Liver (tissue), 8 donors: ENCODE measurements at regions not wholly inside any gene's neighbourhood (a gene's known extent, or its start where the extent isn't known, plus 50 kb on each side); places are given as distances from the start of the nearest gene placed in this dataset.
"Not testable (repeated sequence)": the region's sequence is repeated elsewhere in the genome, so short reads cannot be mapped to it uniquely, and the experiment has no call there.

Experiments used
- DNase-seq: peaks from one replicate; pipeline ENCODE4 v3.0.0-alpha.2; 2017; ENCODE audit warnings: low spot score
- H3K27ac ChIP-seq, 2 donors: one replicate each; pipeline ENCODE4 v1.7.0; 2013; ENCODE audit warnings: inconsistent platforms in 2 of 2, low read length in 2 of 2, control low read depth in 1 of 2, low read depth in 1 of 2, mild to moderate bottlenecking in 1 of 2
- H3K27me3 ChIP-seq, 4 donors: one replicate each; pipeline versions ENCODE4 v1.6.1 to v1.7.0; 2013; ENCODE audit warnings: low read length in 3 of 4, inconsistent platforms in 1 of 4, mild to moderate bottlenecking in 1 of 4, moderate library complexity in 1 of 4; ENCODE audit not compliant: control insufficient read depth in 4 of 4, insufficient read depth in 4 of 4
- H3K36me3 ChIP-seq, 4 donors: one replicate each; pipeline versions ENCODE4 v1.6.1 to v1.7.0; 2013; ENCODE audit warnings: low read length in 3 of 4, mild to moderate bottlenecking in 3 of 4, low read depth in 1 of 4, moderate library complexity in 1 of 4; ENCODE audit not compliant: control insufficient read depth in 4 of 4, insufficient read depth in 3 of 4
- H3K4me1 ChIP-seq, 4 donors: one replicate each; pipeline versions ENCODE4 v1.6.1 to v1.7.0; 2013; ENCODE audit warnings: low read length in 3 of 4, mild to moderate bottlenecking in 3 of 4, moderate library complexity in 1 of 4; ENCODE audit not compliant: control insufficient read depth in 4 of 4, insufficient read depth in 4 of 4
- H3K4me3 ChIP-seq, 3 donors: one replicate each; pipeline versions ENCODE4 v1.6.1 to v1.7.0; 2013; ENCODE audit warnings: low read length in 3 of 3, control low read depth in 1 of 3, low read depth in 1 of 3, mild to moderate bottlenecking in 1 of 3
- H3K9ac ChIP-seq, 2 donors: one replicate each; pipeline ENCODE4 v1.7.0; 2013; ENCODE audit warnings: low read length in 2 of 2, mild to moderate bottlenecking in 2 of 2, moderate library complexity in 2 of 2, control low read depth in 1 of 2, low read depth in 1 of 2
- H3K9me3 ChIP-seq, 4 donors: one replicate each; pipeline versions ENCODE4 v1.6.1 to v1.7.0; 2013; ENCODE audit warnings: low read length in 3 of 4; ENCODE audit not compliant: control insufficient read depth in 4 of 4
- HNF4A ChIP-seq, 2 donors: conservative IDR thresholded peaks; 2 replicates each; pipeline ENCODE4 v1.6.1; 2016; ENCODE audit warnings: antibody characterized with exemption in 2 of 2, mild to moderate bottlenecking in 2 of 2
- HNF4G ChIP-seq: IDR thresholded peaks from 2 replicates; pipeline ENCODE4 v1.6.1; 2016; ENCODE audit warnings: antibody characterized with exemption
- RAD21 ChIP-seq, 2 donors: IDR thresholded peaks; 2 replicates each; pipeline ENCODE4 v1.6.1; 2016; ENCODE audit warnings: antibody characterized with exemption in 2 of 2, mild to moderate bottlenecking in 2 of 2
- RXRA ChIP-seq, 2 donors: IDR thresholded peaks; 2 replicates each; pipeline ENCODE4 v1.6.1; 2017 to 2018; ENCODE audit warnings: antibody characterized with exemption in 2 of 2, mild to moderate bottlenecking in 1 of 2
- SP1 ChIP-seq: IDR thresholded peaks from 2 replicates; pipeline ENCODE4 v1.6.1; 2018; ENCODE audit warnings: antibody characterized with exemption, mild to moderate bottlenecking
- WGBS: extraction: QIAGEN DNeasy Blood & Tissue Kit; methylation state at CpG from one replicate; pipeline ENCODE4 v1.1.7; 2013; 5-methylcytosine and 5-hydroxymethylcytosine counted together
- TF ChIP-seq, protein P1 (sequence below): IDR thresholded peaks from 2 replicates; pipeline ENCODE4 v1.6.1; 2016; ENCODE audit warnings: antibody characterized with exemption
- TF ChIP-seq, protein P2 (sequence below): fragments of 150-350 bp; IDR thresholded peaks from 2 replicates; pipeline ENCODE4 v1.5.1; 2017; ENCODE audit warnings: improper control_type of control experiment, low read depth, low read length; ENCODE audit not compliant: missing input control
- TF ChIP-seq, protein P3 (sequence below): IDR thresholded peaks from 2 replicates; pipeline ENCODE4 v1.6.1; 2016; ENCODE audit warnings: antibody characterized with exemption
- donor health status: healthy.
- donor health status: healthy.
- donor health status: healthy.
- donor health status: healthy.
- donor health status: healthy.

DNA sequence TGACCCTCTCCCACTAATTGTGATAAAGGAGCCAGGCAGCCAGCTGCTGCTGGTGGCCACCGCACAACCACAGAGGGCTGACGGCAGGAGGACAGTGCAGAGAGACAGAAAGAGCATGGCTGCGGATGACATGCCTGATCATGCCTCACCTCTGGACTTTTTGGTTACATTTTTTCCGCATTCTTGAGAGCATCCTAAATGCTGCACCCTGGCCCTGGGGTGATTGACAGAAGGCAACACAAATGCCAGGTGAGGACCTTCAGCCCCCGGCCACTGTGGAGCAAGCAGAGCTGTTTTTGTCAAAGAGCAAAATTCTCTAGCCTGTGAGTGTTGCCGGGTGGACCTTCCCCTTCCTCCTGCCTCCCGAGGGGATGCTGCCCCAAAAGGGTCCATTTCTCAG lies 78.5 kb downstream of the RPS6KA4 start:
- DNase-seq, result no peak
- no peaks in the 10 kb centered on the region for H3K27me3 ChIP-seq
- H3K4me3 ChIP-seq, result no peak overlapping the region
- peaks cover 0 to 2% (median 0%) of the 10 kb centered on the region in 4 donors for H3K9me3 ChIP-seq
- H3K36me3 ChIP-seq, result no peaks in the 10 kb centered on the region
- H3K4me1 ChIP-seq, result peaks cover 3 to 10% (median 8%) of the 10 kb centered on the region in 4 donors
- 71% methylated on average over 7 of the region's 7 CpGs for WGBS
- no peak overlapping the region for H3K27ac ChIP-seq
- TF ChIP-seq SP1 (no peak), HNF4G (no peak)
- TF ChIP-seq, protein P1, sequence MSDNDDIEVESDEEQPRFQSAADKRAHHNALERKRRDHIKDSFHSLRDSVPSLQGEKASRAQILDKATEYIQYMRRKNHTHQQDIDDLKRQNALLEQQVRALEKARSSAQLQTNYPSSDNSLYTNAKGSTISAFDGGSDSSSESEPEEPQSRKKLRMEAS, result no peak
- TF ChIP-seq, protein P2, sequence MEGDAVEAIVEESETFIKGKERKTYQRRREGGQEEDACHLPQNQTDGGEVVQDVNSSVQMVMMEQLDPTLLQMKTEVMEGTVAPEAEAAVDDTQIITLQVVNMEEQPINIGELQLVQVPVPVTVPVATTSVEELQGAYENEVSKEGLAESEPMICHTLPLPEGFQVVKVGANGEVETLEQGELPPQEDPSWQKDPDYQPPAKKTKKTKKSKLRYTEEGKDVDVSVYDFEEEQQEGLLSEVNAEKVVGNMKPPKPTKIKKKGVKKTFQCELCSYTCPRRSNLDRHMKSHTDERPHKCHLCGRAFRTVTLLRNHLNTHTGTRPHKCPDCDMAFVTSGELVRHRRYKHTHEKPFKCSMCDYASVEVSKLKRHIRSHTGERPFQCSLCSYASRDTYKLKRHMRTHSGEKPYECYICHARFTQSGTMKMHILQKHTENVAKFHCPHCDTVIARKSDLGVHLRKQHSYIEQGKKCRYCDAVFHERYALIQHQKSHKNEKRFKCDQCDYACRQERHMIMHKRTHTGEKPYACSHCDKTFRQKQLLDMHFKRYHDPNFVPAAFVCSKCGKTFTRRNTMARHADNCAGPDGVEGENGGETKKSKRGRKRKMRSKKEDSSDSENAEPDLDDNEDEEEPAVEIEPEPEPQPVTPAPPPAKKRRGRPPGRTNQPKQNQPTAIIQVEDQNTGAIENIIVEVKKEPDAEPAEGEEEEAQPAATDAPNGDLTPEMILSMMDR, result no peak
- no peak overlapping the region for H3K9ac ChIP-seq

DNA sequence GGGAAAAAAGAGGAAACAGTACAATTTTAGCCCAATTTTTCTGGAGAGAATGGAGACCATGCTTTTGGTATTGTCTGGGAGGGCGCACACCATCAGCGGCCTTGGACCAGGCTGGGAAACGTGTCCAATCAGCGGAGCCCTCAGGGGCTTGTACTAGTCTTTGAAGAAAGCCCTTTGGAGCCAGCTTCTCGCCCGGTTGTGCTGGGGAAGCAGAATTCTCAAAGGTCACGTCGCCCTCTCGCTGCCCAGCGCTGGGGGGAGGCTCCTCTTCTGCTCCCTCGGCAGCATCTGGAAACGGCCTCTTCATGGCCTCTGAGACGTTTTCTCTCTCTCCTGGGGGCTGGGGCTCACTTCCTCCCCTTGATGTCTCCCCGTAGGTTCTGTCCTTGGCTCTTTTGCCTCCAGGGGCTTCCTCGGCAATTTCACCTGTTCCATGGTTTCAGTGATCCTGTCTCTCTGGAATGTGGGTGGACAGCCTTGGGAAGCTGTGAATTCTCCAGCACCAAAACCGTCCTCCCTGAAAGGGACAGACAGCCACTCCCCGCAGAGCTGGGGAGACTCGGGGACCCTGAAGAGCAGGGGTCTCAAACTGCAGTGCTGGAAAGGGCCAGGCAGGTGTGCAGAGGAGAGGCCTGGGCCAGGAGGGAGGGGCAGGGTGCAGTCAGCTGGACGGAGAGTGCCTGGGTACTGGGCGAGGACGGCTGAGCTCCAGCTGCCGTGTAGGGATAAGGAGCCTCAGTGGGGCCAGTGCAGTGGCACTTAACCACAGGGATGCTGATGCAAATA lies 80.2 kb downstream of the RPS6KA4 start:
- no peak overlapping the region for H3K4me3 ChIP-seq
- H3K27me3 ChIP-seq, result no peaks in the 10 kb centered on the region
- no peaks in the 10 kb centered on the region for H3K36me3 ChIP-seq
- TF ChIP-seq, protein P3, sequence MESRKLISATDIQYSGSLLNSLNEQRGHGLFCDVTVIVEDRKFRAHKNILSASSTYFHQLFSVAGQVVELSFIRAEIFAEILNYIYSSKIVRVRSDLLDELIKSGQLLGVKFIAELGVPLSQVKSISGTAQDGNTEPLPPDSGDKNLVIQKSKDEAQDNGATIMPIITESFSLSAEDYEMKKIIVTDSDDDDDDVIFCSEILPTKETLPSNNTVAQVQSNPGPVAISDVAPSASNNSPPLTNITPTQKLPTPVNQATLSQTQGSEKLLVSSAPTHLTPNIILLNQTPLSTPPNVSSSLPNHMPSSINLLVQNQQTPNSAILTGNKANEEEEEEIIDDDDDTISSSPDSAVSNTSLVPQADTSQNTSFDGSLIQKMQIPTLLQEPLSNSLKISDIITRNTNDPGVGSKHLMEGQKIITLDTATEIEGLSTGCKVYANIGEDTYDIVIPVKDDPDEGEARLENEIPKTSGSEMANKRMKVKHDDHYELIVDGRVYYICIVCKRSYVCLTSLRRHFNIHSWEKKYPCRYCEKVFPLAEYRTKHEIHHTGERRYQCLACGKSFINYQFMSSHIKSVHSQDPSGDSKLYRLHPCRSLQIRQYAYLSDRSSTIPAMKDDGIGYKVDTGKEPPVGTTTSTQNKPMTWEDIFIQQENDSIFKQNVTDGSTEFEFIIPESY, result no peak
- TF ChIP-seq RXRA (IDR thresholded peaks at IDR 0.05) (no peak), RAD21 (IDR thresholded peaks at IDR 0.05) (no peak), HNF4A (conservative IDR thresholded peaks at IDR 0.05) (no peak)
- H3K27ac ChIP-seq, result peak overlapping the region in 1 of 2 donors; percentile 3
- DNase-seq, result no peak
- no peak overlapping the region for H3K9ac ChIP-seq
- no peaks in the 10 kb centered on the region for H3K9me3 ChIP-seq
- peaks cover 3 to 10% (median 8%) of the 10 kb centered on the region in 4 donors for H3K4me1 ChIP-seq
- 46% methylated on average over 22 of the region's 22 CpGs for WGBS

DNA sequence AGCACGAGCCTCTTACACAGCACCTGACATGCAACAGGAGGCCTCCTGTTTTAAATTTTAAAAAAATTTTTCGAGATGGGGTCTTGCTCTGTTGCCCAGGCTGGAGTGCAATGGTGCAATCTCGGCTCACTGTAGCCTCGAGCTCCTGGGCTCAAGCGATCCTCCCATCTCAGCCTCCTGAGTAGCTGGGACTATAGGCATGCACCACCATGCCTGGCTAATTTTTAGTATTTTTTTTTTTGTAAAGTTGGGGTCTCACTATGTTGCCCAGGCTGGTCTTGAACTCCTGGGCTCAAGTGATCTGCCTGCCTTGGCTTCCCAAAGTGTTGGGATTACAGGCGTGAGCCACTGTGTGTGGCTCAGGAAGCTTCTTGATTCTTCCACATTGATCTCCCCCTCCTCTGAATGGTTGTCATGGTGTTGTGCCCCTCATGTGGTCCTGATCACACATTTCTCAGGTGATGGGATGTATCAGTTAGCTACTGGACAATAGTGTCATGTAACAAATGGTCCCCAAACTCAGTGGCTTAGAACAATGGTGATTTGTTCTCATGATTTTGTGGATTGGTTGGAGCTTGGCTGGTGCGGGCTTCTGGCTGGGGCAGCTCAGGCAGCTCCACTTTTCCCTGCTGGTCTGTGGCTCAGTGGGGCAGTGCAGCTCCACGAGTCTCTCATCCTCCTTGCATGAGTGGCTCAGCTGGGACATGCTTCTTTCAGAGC lies 81.0 kb downstream of the RPS6KA4 start:
- DNase-seq, H3K9ac ChIP-seq, H3K4me1 ChIP-seq, H3K36me3 ChIP-seq, H3K4me3 ChIP-seq, H3K9me3 ChIP-seq, H3K27ac ChIP-seq, H3K27me3 ChIP-seq: not testable (repeated sequence)
- 90% methylated on average over 8 of the region's 8 CpGs for WGBS
